Right kidney (tissue), 1 donor: ENCODE measurements at regions not wholly inside any gene's neighbourhood (a gene's known extent, or its start where the extent isn't known, plus 50 kb on each side); places are given as distances from the start of the nearest gene placed in this dataset.

ENCODE experiments used
- DNase-seq: peaks from one replicate; pipeline ENCODE4 v3.0.0-alpha.2; 2016

GRCh38 chr14:98682726-98683125 lies 589.3 kb downstream of the BCL11B start:
- no peak for DNase-seq

- no peak for DNase-seq
Measured at GRCh38 chr14:98684468-98684867, 587.5 kb downstream of the BCL11B start.

GRCh38 chr14:98685725-98686124 lies 586.3 kb downstream of the BCL11B start:
- DNase-seq: no peak

- no peak for DNase-seq
Measured at GRCh38 chr14:98688446-98688845, 583.6 kb downstream of the BCL11B start.

GRCh38 chr14:98689951-98690350 lies 582.0 kb downstream of the BCL11B start:
- no peak for DNase-seq

- DNase-seq: no peak
Measured at GRCh38 chr14:98692832-98693231, 579.2 kb downstream of the BCL11B start.

- DNase-seq: no peak
Measured at GRCh38 chr14:98694541-98694940, 577.5 kb downstream of the BCL11B start.

GRCh38 chr14:98695809-98696208 lies 576.2 kb downstream of the BCL11B start:
- no peak for DNase-seq

GRCh38 chr14:98698341-98698740 lies 573.7 kb downstream of the BCL11B start:
- no peak for DNase-seq

- DNase-seq: no peak
Measured at GRCh38 chr14:98700748-98701147, 571.2 kb downstream of the BCL11B start.

- DNase-seq: no peak
Measured at GRCh38 chr14:98701377-98701776, 570.6 kb downstream of the BCL11B start.

- no peak for DNase-seq
Measured at GRCh38 chr14:98704441-98704840, 567.6 kb downstream of the BCL11B start.

GRCh38 chr14:98705871-98706300 lies 566.1 kb downstream of the BCL11B start:
- DNase-seq: no peak

GRCh38 chr14:98707522-98707921 lies 564.5 kb downstream of the BCL11B start:
- DNase-seq: no peak

GRCh38 chr14:98708555-98708954 lies 563.4 kb downstream of the BCL11B start:
- no peak for DNase-seq

GRCh38 chr14:98711453-98711852 lies 560.5 kb downstream of the BCL11B start:
- no peak for DNase-seq

- DNase-seq: no peak
Measured at GRCh38 chr14:98714626-98715425, 557.2 kb downstream of the BCL11B start.

- DNase-seq: no peak
Measured at GRCh38 chr14:98716133-98716532, 555.9 kb downstream of the BCL11B start.

GRCh38 chr14:98721061-98721460 lies 550.9 kb downstream of the BCL11B start:
- DNase-seq: no peak

- no peak for DNase-seq
Measured at GRCh38 chr14:98724734-98725133, 547.3 kb downstream of the BCL11B start.

- DNase-seq: no peak
Measured at GRCh38 chr14:98725191-98725590, 546.8 kb downstream of the BCL11B start.

GRCh38 chr14:98725676-98726075 lies 546.3 kb downstream of the BCL11B start:
- DNase-seq: no peak

- no peak for DNase-seq
Measured at GRCh38 chr14:98726585-98727405, 545.2 kb downstream of the BCL11B start.

- no peak for DNase-seq
Measured at GRCh38 chr14:98728024-98728423, 544.0 kb downstream of the BCL11B start.
